Mucosa of stomach (tissue), 1 donor: ENCODE measurements at regions not wholly inside any gene's neighbourhood (a gene's known extent, or its start where the extent isn't known, plus 50 kb on each side); places are given as distances from the start of the nearest gene placed in this dataset.

ENCODE experiments used
- H3K27me3 ChIP-seq: one replicate; pipeline ENCODE4 v1.7.0; 2013; ENCODE audit warnings: mild to moderate bottlenecking, low read length; ENCODE audit not compliant: control insufficient read depth, insufficient read depth
- H3K36me3 ChIP-seq: one replicate; pipeline ENCODE4 v1.7.0; 2013; ENCODE audit warnings: low read length; ENCODE audit not compliant: control insufficient read depth, insufficient read depth
- H3K4me1 ChIP-seq: one replicate; pipeline ENCODE4 v1.7.0; 2013; ENCODE audit warnings: mild to moderate bottlenecking, low read length; ENCODE audit not compliant: control insufficient read depth, insufficient read depth
- H3K4me3 ChIP-seq: one replicate; pipeline ENCODE4 v1.7.0; 2013; ENCODE audit warnings: low read length
- H3K9ac ChIP-seq: one replicate; pipeline ENCODE4 v1.7.0; 2013; ENCODE audit warnings: mild to moderate bottlenecking, low read length, moderate library complexity
- H3K9me3 ChIP-seq: one replicate; pipeline ENCODE4 v1.7.0; 2013; ENCODE audit warnings: mild to moderate bottlenecking, low read length, moderate library complexity; ENCODE audit not compliant: control insufficient read depth
- donor health status: Pancreatic carcinoma.

- Histone ChIP-seq H3K9ac (no peak overlapping the region), H3K9me3 (no peaks in the 10 kb centered on the region), H3K36me3 (no peaks in the 10 kb centered on the region), H3K27me3 (no peaks in the 10 kb centered on the region), H3K4me1 (no peaks in the 10 kb centered on the region), H3K4me3 (no peak overlapping the region)
Observed at GRCh38 chr5:116671211-116671736, 96.7 kb upstream of the SEMA6A start.

- H3K4me1 ChIP-seq, result no peaks in the 10 kb centered on the region
- no peaks in the 10 kb centered on the region for H3K36me3 ChIP-seq
- H3K9ac ChIP-seq, result no peak overlapping the region
- no peak overlapping the region for H3K4me3 ChIP-seq
- H3K9me3 ChIP-seq, result no peaks in the 10 kb centered on the region
- H3K27me3 ChIP-seq, result no peaks in the 10 kb centered on the region
Observed at GRCh38 chr5:116669261-116670031, 94.8 kb upstream of the SEMA6A start.

- no peaks in the 10 kb centered on the region for H3K4me1 ChIP-seq
- H3K9me3 ChIP-seq, result no peaks in the 10 kb centered on the region
- H3K4me3 ChIP-seq, result no peak overlapping the region
- H3K9ac ChIP-seq, result no peak overlapping the region
- no peaks in the 10 kb centered on the region for H3K36me3 ChIP-seq
- H3K27me3 ChIP-seq, result no peaks in the 10 kb centered on the region
Observed at GRCh38 chr5:116668390-116668789, 93.8 kb upstream of the SEMA6A start.

- Histone ChIP-seq H3K4me1 (no peaks in the 10 kb centered on the region), H3K27me3 (no peaks in the 10 kb centered on the region), H3K9ac (no peak overlapping the region), H3K4me3 (no peak overlapping the region), H3K9me3 (no peaks in the 10 kb centered on the region), H3K36me3 (no peaks in the 10 kb centered on the region)
Observed at GRCh38 chr5:116666901-116667300, 92.3 kb upstream of the SEMA6A start.

GRCh38 chr5:116664988-116665387 lies 90.4 kb upstream of the SEMA6A start:
- Histone ChIP-seq H3K36me3 (no peaks in the 10 kb centered on the region), H3K9ac (no peak overlapping the region), H3K4me1 (no peaks in the 10 kb centered on the region), H3K27me3 (no peaks in the 10 kb centered on the region), H3K4me3 (no peak overlapping the region), H3K9me3 (no peaks in the 10 kb centered on the region)

- Histone ChIP-seq H3K4me1 (no peaks in the 10 kb centered on the region), H3K9ac (no peak overlapping the region), H3K36me3 (no peaks in the 10 kb centered on the region), H3K9me3 (no peaks in the 10 kb centered on the region), H3K4me3 (no peak overlapping the region), H3K27me3 (no peaks in the 10 kb centered on the region)
Observed at GRCh38 chr5:116663081-116663480, 88.5 kb upstream of the SEMA6A start.

GRCh38 chr5:116661419-116661818 lies 86.8 kb upstream of the SEMA6A start:
- Histone ChIP-seq H3K9ac (no peak overlapping the region), H3K4me3 (no peak overlapping the region), H3K27me3 (no peaks in the 10 kb centered on the region), H3K9me3 (no peaks in the 10 kb centered on the region), H3K36me3 (no peaks in the 10 kb centered on the region), H3K4me1 (no peaks in the 10 kb centered on the region)

GRCh38 chr5:116660929-116661328 lies 86.3 kb upstream of the SEMA6A start:
- Histone ChIP-seq H3K9ac (no peak overlapping the region), H3K4me3 (no peak overlapping the region), H3K4me1 (no peaks in the 10 kb centered on the region), H3K36me3 (no peaks in the 10 kb centered on the region), H3K9me3 (no peaks in the 10 kb centered on the region), H3K27me3 (no peaks in the 10 kb centered on the region)

GRCh38 chr5:116658830-116659229 lies 84.2 kb upstream of the SEMA6A start:
- no peaks in the 10 kb centered on the region for H3K9me3 ChIP-seq
- no peak overlapping the region for H3K9ac ChIP-seq
- no peaks in the 10 kb centered on the region for H3K27me3 ChIP-seq
- no peak overlapping the region for H3K4me3 ChIP-seq
- H3K4me1 ChIP-seq, result no peaks in the 10 kb centered on the region
- no peaks in the 10 kb centered on the region for H3K36me3 ChIP-seq

- no peaks in the 10 kb centered on the region for H3K9me3 ChIP-seq
- H3K9ac ChIP-seq, result no peak overlapping the region
- no peaks in the 10 kb centered on the region for H3K36me3 ChIP-seq
- H3K4me1 ChIP-seq, result no peaks in the 10 kb centered on the region
- no peaks in the 10 kb centered on the region for H3K27me3 ChIP-seq
- H3K4me3 ChIP-seq, result no peak overlapping the region
Observed at GRCh38 chr5:116658141-116658540, 83.5 kb upstream of the SEMA6A start.

GRCh38 chr5:116655431-116655830 lies 80.8 kb upstream of the SEMA6A start:
- no peak overlapping the region for H3K4me3 ChIP-seq
- no peaks in the 10 kb centered on the region for H3K4me1 ChIP-seq
- H3K9me3 ChIP-seq, result no peaks in the 10 kb centered on the region
- H3K9ac ChIP-seq, result no peak overlapping the region
- H3K27me3 ChIP-seq, result no peaks in the 10 kb centered on the region
- H3K36me3 ChIP-seq, result no peaks in the 10 kb centered on the region

- Histone ChIP-seq H3K36me3 (no peaks in the 10 kb centered on the region), H3K9me3 (no peaks in the 10 kb centered on the region), H3K4me3 (no peak overlapping the region), H3K27me3 (no peaks in the 10 kb centered on the region), H3K9ac (no peak overlapping the region), H3K4me1 (no peaks in the 10 kb centered on the region)
Observed at GRCh38 chr5:116654925-116655324, 80.3 kb upstream of the SEMA6A start.
